Left ventricle myocardium superior (tissue), 1 donor: ENCODE measurements at regions not wholly inside any gene's neighbourhood (a gene's known extent, or its start where the extent isn't known, plus 50 kb on each side); places are given as distances from the start of the nearest gene placed in this dataset.

Experiments
- ATAC-seq: fragments of 200-7000 bp; cut with Tn5 transposase; one replicate; pipeline ENCODE4 v1.9.1; 2020; ENCODE audit warnings: mild to moderate bottlenecking, moderate library complexity
- DNase-seq: peaks from one replicate; pipeline ENCODE4 v3.0.0-alpha.2; 2020
- intact Hi-C: fragments of 100-400 bp; cut with micrococcal nuclease; formaldehyde crosslinking; loops from one replicate; pipeline ENCODE4 v1.11.0; 2022
- donor health status: DM: no; HTN: yes; CAD: no; lungs with severe emphysema.

DNA sequence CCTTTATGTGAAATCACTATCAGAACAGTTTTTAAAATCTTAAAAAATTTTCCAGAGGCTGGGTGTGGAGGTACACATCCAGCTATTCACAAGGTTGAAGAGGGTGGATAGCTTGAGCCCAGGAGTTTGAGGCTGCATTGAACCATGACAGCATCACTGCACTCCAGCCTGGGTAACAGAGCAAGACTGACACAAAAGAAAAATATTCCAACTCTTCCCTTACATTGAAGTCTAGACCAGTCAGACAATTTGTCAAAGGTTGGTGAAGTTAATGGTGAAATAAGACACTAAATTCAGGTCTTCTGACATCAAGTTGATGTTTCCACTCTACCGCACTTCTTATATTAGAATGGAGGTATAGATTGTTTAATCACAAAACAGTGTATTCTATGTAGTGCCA lies 52.8 kb downstream of the HYCC2 start:
- ATAC-seq (no peak), DNase-seq (no peak)
- intact Hi-C loops = no loop called here

DNA sequence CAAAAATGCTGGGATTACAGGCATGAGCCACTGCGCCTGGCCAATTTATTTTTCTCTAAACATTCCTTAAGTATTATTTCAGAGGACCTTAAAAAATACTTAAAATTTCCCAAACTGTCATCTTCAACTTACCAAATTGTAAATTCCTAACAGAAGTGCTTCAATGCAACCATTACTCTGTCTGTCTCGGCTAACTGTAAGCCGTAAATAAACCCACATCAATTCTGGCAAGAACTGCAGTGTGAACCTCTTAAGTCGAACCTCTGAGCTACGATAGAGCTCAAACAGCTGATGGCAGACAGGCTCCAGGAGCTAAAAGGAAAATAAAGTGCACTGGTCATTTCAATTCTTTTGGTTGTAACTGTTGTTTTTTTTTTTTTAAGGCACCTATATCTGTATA lies 53.4 kb upstream of the ORC2 start:
- ATAC-seq = peak; percentile 96
- intact Hi-C loops = no loop called here

More for the DNA sequence above, 53.4 kb upstream of the ORC2 start:
- DNase-seq = no peak
